IPS-18a (cell line): ENCODE measurements at regions not wholly inside any gene's neighbourhood (a gene's known extent, or its start where the extent isn't known, plus 50 kb on each side); places are given as distances from the start of the nearest gene placed in this dataset.

ENCODE experiments used
- H3K27ac ChIP-seq: one replicate; pipeline ENCODE4 v1.5.1; 2013; ENCODE audit warnings: low read length
- H3K27me3 ChIP-seq: one replicate; pipeline ENCODE4 v1.6.1; 2013; ENCODE audit warnings: mild to moderate bottlenecking, low read length; ENCODE audit not compliant: control insufficient read depth, insufficient read depth
- H3K36me3 ChIP-seq: one replicate; pipeline ENCODE4 v1.6.1; 2013; ENCODE audit warnings: low read depth, low read length; ENCODE audit not compliant: control insufficient read depth
- H3K4me1 ChIP-seq: one replicate; pipeline ENCODE4 v1.6.1; 2013; ENCODE audit warnings: low read depth, low read length; ENCODE audit not compliant: control insufficient read depth
- H3K4me3 ChIP-seq: one replicate; pipeline ENCODE4 v1.5.1; 2013; ENCODE audit warnings: low read length
- H3K9ac ChIP-seq: one replicate; pipeline ENCODE4 v1.6.1; 2013; ENCODE audit warnings: mild to moderate bottlenecking, low read length, moderate library complexity
- H3K9me3 ChIP-seq: one replicate; pipeline ENCODE4 v1.6.1; 2013; ENCODE audit warnings: low read depth, low read length; ENCODE audit not compliant: control insufficient read depth

GRCh38 chr16:5577463-5577862 lies 479.9 kb upstream of the EEF2KMT start:
- H3K27me3 ChIP-seq, result no peaks in the 10 kb centered on the region
- no peaks in the 10 kb centered on the region for H3K36me3 ChIP-seq
- no peaks in the 10 kb centered on the region for H3K9me3 ChIP-seq
- H3K4me1 ChIP-seq, result no peaks in the 10 kb centered on the region
- H3K27ac ChIP-seq, result no peak overlapping the region
- H3K9ac ChIP-seq, result no peak overlapping the region
- H3K4me3 ChIP-seq, result no peak overlapping the region

GRCh38 chr16:5575646-5576245 lies 478.2 kb upstream of the EEF2KMT start:
- Histone ChIP-seq H3K9me3 (no peaks in the 10 kb centered on the region), H3K36me3 (no peaks in the 10 kb centered on the region), H3K27me3 (no peaks in the 10 kb centered on the region), H3K27ac (no peak overlapping the region), H3K4me3 (no peak overlapping the region), H3K4me1 (no peaks in the 10 kb centered on the region), H3K9ac (no peak overlapping the region)

DNA sequence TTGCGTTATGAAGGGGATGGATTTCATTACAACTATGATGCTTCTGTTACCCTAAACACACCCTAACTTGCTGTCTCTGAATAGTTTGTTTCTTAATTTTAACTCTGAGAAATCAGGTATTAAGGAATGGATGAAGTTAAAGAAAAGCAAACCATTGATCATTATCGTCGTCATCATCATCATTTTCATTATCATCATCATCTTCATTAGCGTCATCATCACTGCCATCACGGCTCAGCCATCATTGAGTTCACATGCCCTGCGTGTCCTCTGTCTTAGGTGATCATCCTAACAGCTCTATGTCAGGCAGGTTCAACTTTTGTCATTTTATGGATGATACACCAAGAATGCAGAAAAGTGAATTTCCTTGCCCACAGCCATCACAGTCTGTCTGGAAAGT lies 477.5 kb upstream of the EEF2KMT start:
- no peaks in the 10 kb centered on the region for H3K9me3 ChIP-seq
- H3K4me1 ChIP-seq, result no peaks in the 10 kb centered on the region
- H3K27me3 ChIP-seq, result no peaks in the 10 kb centered on the region
- no peak overlapping the region for H3K4me3 ChIP-seq
- H3K36me3 ChIP-seq, result no peaks in the 10 kb centered on the region
- H3K27ac ChIP-seq, result no peak overlapping the region
- no peak overlapping the region for H3K9ac ChIP-seq

- Histone ChIP-seq H3K9me3 (no peaks in the 10 kb centered on the region), H3K4me3 (no peak overlapping the region), H3K27ac (no peak overlapping the region), H3K27me3 (no peaks in the 10 kb centered on the region), H3K36me3 (no peaks in the 10 kb centered on the region), H3K4me1 (no peaks in the 10 kb centered on the region), H3K9ac (no peak overlapping the region)
Observed at GRCh38 chr16:5572056-5572455, 474.5 kb upstream of the EEF2KMT start.

DNA sequence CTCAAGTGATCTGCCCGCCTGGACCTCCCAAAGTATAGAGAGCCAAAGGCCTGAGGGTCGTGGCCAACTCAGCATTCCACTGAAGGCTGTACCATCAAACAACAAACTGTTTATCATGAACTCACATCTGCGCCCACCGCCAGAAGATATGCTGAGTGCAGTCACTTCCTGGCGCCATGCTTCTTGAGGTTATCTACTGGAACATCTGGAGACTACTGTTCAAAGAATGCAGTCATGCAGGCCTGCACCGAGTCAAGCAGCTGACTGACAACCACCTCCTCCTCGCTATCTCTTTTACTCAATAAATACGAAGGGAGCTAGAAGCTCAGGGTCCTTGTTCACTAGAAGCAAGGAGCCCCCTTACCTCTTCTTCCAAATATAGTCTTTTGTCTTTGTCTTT lies 473.9 kb upstream of the EEF2KMT start:
- no peaks in the 10 kb centered on the region for H3K4me1 ChIP-seq
- H3K9me3 ChIP-seq, result no peaks in the 10 kb centered on the region
- H3K27ac ChIP-seq, result no peak overlapping the region
- H3K36me3 ChIP-seq, result no peaks in the 10 kb centered on the region
- no peak overlapping the region for H3K4me3 ChIP-seq
- H3K9ac ChIP-seq, result no peak overlapping the region
- no peaks in the 10 kb centered on the region for H3K27me3 ChIP-seq

DNA sequence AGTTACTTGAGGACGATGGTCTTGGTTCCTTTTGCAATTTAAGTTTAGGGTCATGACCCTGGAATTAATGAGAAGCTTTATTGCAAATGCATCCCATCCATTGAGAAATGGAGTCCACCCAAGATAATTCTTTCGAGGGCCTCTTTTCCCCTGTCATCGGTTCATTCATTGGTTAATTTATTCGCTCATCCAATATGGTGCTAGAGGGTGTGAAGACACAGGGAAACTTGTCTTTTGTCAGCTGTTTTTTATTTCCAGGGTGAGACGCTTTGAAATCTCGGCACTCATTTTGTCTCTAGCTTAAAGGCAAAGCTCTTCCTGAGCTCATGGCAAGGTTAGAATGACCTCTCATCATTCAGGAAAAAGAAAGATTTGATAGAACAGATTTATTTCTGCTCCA lies 464.2 kb upstream of the EEF2KMT start:
- Histone ChIP-seq H3K9ac (no peak overlapping the region), H3K4me1 (no peaks in the 10 kb centered on the region), H3K27me3 (no peaks in the 10 kb centered on the region), H3K4me3 (no peak overlapping the region), H3K27ac (no peak overlapping the region), H3K9me3 (no peaks in the 10 kb centered on the region), H3K36me3 (no peaks in the 10 kb centered on the region)

DNA sequence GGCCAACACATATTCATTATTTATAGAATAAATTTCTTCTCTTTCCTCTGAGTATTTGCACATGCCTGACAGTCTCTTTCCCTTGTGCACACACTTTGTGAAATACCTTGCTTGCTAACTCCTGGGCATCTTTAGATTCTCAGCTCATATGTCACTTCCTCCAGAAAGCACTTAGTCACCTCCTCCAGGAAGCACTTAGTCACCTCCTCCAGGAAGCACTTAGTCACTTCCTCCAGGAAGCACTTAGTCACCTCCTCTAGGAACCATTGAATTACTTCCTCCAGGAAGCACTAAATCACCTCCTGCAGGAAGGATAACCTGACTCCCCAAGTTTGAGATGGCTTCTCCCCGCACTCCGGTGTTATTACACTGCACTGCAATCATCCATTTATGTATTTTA lies 462.5 kb upstream of the EEF2KMT start:
- H3K27ac ChIP-seq, result no peak overlapping the region
- no peaks in the 10 kb centered on the region for H3K27me3 ChIP-seq
- no peaks in the 10 kb centered on the region for H3K4me1 ChIP-seq
- no peak overlapping the region for H3K4me3 ChIP-seq
- H3K9me3 ChIP-seq, result no peaks in the 10 kb centered on the region
- H3K9ac ChIP-seq, result no peak overlapping the region
- H3K36me3 ChIP-seq, result no peaks in the 10 kb centered on the region

- H3K4me3 ChIP-seq, result no peak overlapping the region
- no peaks in the 10 kb centered on the region for H3K9me3 ChIP-seq
- no peak overlapping the region for H3K9ac ChIP-seq
- no peaks in the 10 kb centered on the region for H3K4me1 ChIP-seq
- H3K36me3 ChIP-seq, result no peaks in the 10 kb centered on the region
- H3K27ac ChIP-seq, result no peak overlapping the region
- H3K27me3 ChIP-seq, result no peaks in the 10 kb centered on the region
Observed at GRCh38 chr16:5557966-5558365, 460.4 kb upstream of the EEF2KMT start.

DNA sequence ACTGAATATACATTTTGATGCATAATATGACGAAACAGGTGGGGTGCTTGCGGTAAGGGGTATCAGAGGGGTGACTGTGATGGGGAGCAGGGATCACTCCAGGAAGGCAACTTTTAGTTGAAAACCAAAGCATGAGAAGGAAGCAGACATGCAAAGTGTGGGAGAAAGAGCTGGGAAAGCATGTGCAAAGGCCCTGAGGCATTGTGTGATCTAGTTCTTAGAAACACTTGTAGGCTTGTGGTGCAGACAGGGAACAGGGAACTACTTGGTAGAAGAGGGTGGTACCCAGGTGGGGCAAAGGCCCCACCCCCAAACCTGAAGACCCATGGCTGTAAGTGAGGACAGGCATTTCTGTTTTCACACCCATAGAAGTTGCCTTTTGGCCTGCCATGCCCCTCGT lies 459.9 kb upstream of the EEF2KMT start:
- Histone ChIP-seq H3K4me1 (no peaks in the 10 kb centered on the region), H3K9ac (no peak overlapping the region)

DNA sequence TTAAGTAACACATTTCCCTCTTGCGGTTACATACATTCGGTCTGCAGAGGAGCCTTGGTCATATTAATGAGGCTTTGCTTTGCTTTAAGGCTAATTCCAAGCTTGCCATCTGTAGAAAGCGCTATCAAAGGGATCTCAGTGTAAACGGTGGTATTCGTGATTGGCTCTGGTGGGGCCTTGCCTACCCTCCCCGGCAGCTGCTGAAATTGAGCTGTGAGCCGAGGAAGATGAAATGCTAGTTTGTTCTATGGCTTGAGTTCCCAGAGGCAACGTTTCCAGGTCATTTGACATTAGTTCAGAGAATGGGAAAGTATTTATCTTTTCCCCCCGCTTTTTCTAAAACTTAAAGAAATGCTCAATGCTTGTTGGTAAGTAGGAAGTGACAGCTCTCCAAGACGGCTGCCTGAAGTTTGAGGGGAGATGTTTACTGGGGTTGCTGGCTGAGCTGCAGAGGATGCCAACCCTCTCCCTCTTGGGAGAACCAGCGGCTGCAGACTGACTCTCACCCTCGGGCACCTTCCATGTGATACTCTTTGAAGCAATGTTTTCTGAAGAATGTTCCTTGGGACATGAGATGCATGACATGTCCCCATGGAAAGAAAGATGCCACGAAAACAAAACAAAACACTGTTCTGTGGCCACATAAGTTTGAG lies 458.7 kb upstream of the EEF2KMT start:
- no peak overlapping the region for H3K9ac ChIP-seq
- no peaks in the 10 kb centered on the region for H3K4me1 ChIP-seq
- no peaks in the 10 kb centered on the region for H3K36me3 ChIP-seq
- H3K9me3 ChIP-seq, result no peaks in the 10 kb centered on the region
- H3K27me3 ChIP-seq, result no peaks in the 10 kb centered on the region
- no peak overlapping the region for H3K4me3 ChIP-seq
- H3K27ac ChIP-seq, result no peak overlapping the region

More for the DNA sequence above, 459.9 kb upstream of the EEF2KMT start:
- no peak overlapping the region for H3K4me3 ChIP-seq
- no peak overlapping the region for H3K27ac ChIP-seq
- H3K27me3 ChIP-seq, result no peaks in the 10 kb centered on the region
- H3K9me3 ChIP-seq, result no peaks in the 10 kb centered on the region
- H3K36me3 ChIP-seq, result no peaks in the 10 kb centered on the region

DNA sequence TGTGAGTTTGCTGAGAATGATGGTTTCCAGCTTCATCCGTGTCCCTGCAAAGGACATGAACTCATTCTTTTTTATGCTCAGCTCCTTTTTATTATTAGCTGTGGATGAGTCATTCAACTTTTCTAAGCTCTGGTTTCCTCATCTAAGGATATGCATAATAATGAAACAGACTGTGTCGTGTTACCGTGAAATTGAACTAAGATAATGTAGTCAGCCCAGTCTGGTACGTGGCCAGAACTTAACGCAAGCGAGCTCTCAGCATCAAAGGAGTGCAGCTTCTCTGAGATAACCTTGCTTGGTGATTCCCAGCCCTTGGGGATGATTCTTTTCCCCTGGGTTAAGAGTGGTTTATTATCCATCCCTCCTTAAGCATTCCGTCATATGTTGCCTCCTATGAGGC lies 454.3 kb upstream of the EEF2KMT start:
- no peaks in the 10 kb centered on the region for H3K36me3 ChIP-seq
- H3K4me3 ChIP-seq, result no peak overlapping the region
- H3K9me3 ChIP-seq, result no peaks in the 10 kb centered on the region
- H3K9ac ChIP-seq, result no peak overlapping the region
- H3K27me3 ChIP-seq, result no peaks in the 10 kb centered on the region
- no peak overlapping the region for H3K27ac ChIP-seq
- no peaks in the 10 kb centered on the region for H3K4me1 ChIP-seq

- no peaks in the 10 kb centered on the region for H3K36me3 ChIP-seq
- H3K9ac ChIP-seq, result no peak overlapping the region
- H3K27me3 ChIP-seq, result no peaks in the 10 kb centered on the region
- no peaks in the 10 kb centered on the region for H3K9me3 ChIP-seq
- H3K27ac ChIP-seq, result no peak overlapping the region
- H3K4me1 ChIP-seq, result no peaks in the 10 kb centered on the region
- H3K4me3 ChIP-seq, result no peak overlapping the region
Observed at GRCh38 chr16:5549802-5550201, 452.2 kb upstream of the EEF2KMT start.
